BLaER1 treated with 17β-estradiol and CSF1 and Interleukin-3, amounts not matched to agents 10 nM and 100 nM (cell line): ENCODE measurements at regions not wholly inside any gene's neighbourhood (a gene's known extent, or its start where the extent isn't known, plus 50 kb on each side); places are given as distances from the start of the nearest gene placed in this dataset.

Source experiments
- H3K27ac ChIP-seq, 11 experiments: shearing (Covaris generic); formaldehyde crosslinking; 2 replicates each; pipeline ENCODE4 v1.8.1; 2022
- H3K27me3 ChIP-seq, 11 experiments: shearing (Covaris generic); formaldehyde crosslinking; 2 replicates each; pipeline ENCODE4 v1.8.1; 2022
- H3K36me3 ChIP-seq, 11 experiments: shearing (Covaris generic); formaldehyde crosslinking; 2 replicates each; pipeline ENCODE4 v1.8.1; 2022
- H3K4me1 ChIP-seq, 10 experiments: shearing (Covaris generic); formaldehyde crosslinking; 2 replicates each; pipeline ENCODE4 v1.8.1; 2022
- H3K4me2 ChIP-seq, 11 experiments: shearing (Covaris generic); formaldehyde crosslinking; 2 replicates each; pipeline ENCODE4 v1.8.1; 2022
- H3K4me3 ChIP-seq, 10 experiments: shearing (Covaris generic); formaldehyde crosslinking; 2 replicates each; pipeline ENCODE4 v1.8.1; 2022
- H3K9ac ChIP-seq, 11 experiments: shearing (Covaris generic); formaldehyde crosslinking; 2 replicates each; pipeline ENCODE4 v1.8.1; 2022
- H3K9me3 ChIP-seq, 11 experiments: shearing (Covaris generic); formaldehyde crosslinking; replicated peaks in 1 of 11; 2 replicates each; pipeline ENCODE4 v1.8.1; 2022
- H4K20me1 ChIP-seq, 11 experiments: shearing (Covaris generic); formaldehyde crosslinking; 2 replicates each; pipeline ENCODE4 v1.8.1; 2022
- Cebpa-rat ChIP-seq, 11 experiments: shearing (Covaris generic); IDR thresholded peaks; 2 replicates each; pipeline ENCODE4 v1.8.1; 2022

GRCh38 chr5:93153461-93153860, 427.6 kb downstream of the NR2F1-AS1 start:
- Histone ChIP-seq H3K36me3 (no peaks in the 10 kb centered on the region), H4K20me1 (no peaks in the 10 kb centered on the region), H3K27me3 (no peaks in the 10 kb centered on the region), H3K9me3 (no peaks in the 10 kb centered on the region), H3K4me1 (peaks cover 0 to 5% (median 0%) of the 10 kb centered on the region in 10 experiments; a peak in 1 of 20 replicates), H3K4me3 (no peak overlapping the region), H3K27ac (no peak overlapping the region), H3K4me2 (no peak overlapping the region), H3K9ac (no peak overlapping the region)
- TF ChIP-seq Cebpa-rat (IDR thresholded peaks at IDR 0.05), result no peak

GRCh38 chr5:93151896-93152295, 429.1 kb downstream of the NR2F1-AS1 start:
- Histone ChIP-seq H3K27ac (no peak overlapping the region), H3K9me3 (no peaks in the 10 kb centered on the region), H3K36me3 (no peaks in the 10 kb centered on the region), H3K4me2 (no peak overlapping the region), H3K4me3 (no peak overlapping the region), H4K20me1 (no peaks in the 10 kb centered on the region), H3K27me3 (no peaks in the 10 kb centered on the region), H3K9ac (no peak overlapping the region), H3K4me1 (no peaks in the 10 kb centered on the region)
- TF ChIP-seq Cebpa-rat (IDR thresholded peaks at IDR 0.05), result no peak

GRCh38 chr5:93151121-93151520, 429.9 kb downstream of the NR2F1-AS1 start:
- Histone ChIP-seq H3K4me2 (no peak overlapping the region), H3K27ac (no peak overlapping the region)

GRCh38 chr5:93150311-93151012, 430.6 kb downstream of the NR2F1-AS1 start:
- no peaks in the 10 kb centered on the region for H3K9me3 ChIP-seq
- H3K27me3 ChIP-seq, result no peaks in the 10 kb centered on the region
- H3K4me2 ChIP-seq, result no peak overlapping the region
- H3K9ac ChIP-seq, result no peak overlapping the region
- H4K20me1 ChIP-seq, result no peaks in the 10 kb centered on the region
- no peaks in the 10 kb centered on the region for H3K4me1 ChIP-seq
- no peak overlapping the region for H3K27ac ChIP-seq
- H3K4me3 ChIP-seq, result no peak overlapping the region
- no peak for TF ChIP-seq Cebpa-rat (IDR thresholded peaks at IDR 0.05)
- no peaks in the 10 kb centered on the region for H3K36me3 ChIP-seq

More at GRCh38 chr5:93151121-93151520, 429.9 kb downstream of the NR2F1-AS1 start:
- no peak for TF ChIP-seq Cebpa-rat (IDR thresholded peaks at IDR 0.05)
- Histone ChIP-seq H3K4me3 (no peak overlapping the region), H3K9ac (no peak overlapping the region), H3K27me3 (no peaks in the 10 kb centered on the region), H3K36me3 (no peaks in the 10 kb centered on the region), H3K9me3 (no peaks in the 10 kb centered on the region), H4K20me1 (no peaks in the 10 kb centered on the region), H3K4me1 (no peaks in the 10 kb centered on the region)

- Histone ChIP-seq H3K9ac (no peak overlapping the region), H3K9me3 (peaks cover 0 to 6% (median 0%) of the 10 kb centered on the region in 11 experiments; a peak in 3 of 22 replicates), H3K27ac (no peak overlapping the region), H3K36me3 (no peaks in the 10 kb centered on the region), H3K4me1 (no peaks in the 10 kb centered on the region), H3K27me3 (no peaks in the 10 kb centered on the region), H4K20me1 (no peaks in the 10 kb centered on the region), H3K4me3 (no peak overlapping the region), H3K4me2 (no peak overlapping the region)
- no peak for TF ChIP-seq Cebpa-rat (IDR thresholded peaks at IDR 0.05)
Measured at GRCh38 chr5:93145767-93146166, 435.3 kb downstream of the NR2F1-AS1 start.

- H3K9me3 ChIP-seq, result peaks cover 0 to 6% (median 0%) of the 10 kb centered on the region in 11 experiments; a peak in 3 of 22 replicates
- no peak overlapping the region for H3K4me2 ChIP-seq
- H3K36me3 ChIP-seq, result no peaks in the 10 kb centered on the region
- TF ChIP-seq Cebpa-rat (IDR thresholded peaks at IDR 0.05), result no peak
- no peak overlapping the region for H3K9ac ChIP-seq
- no peaks in the 10 kb centered on the region for H3K27me3 ChIP-seq
- H3K4me1 ChIP-seq, result no peaks in the 10 kb centered on the region
- no peaks in the 10 kb centered on the region for H4K20me1 ChIP-seq
- no peak overlapping the region for H3K4me3 ChIP-seq
- H3K27ac ChIP-seq, result no peak overlapping the region
Measured at GRCh38 chr5:93145019-93145418, 436.0 kb downstream of the NR2F1-AS1 start.

GRCh38 chr5:93141969-93142368, 439.1 kb downstream of the NR2F1-AS1 start:
- Histone ChIP-seq H3K4me1 (no peaks in the 10 kb centered on the region), H3K4me2 (no peak overlapping the region), H4K20me1 (no peaks in the 10 kb centered on the region), H3K9ac (no peak overlapping the region), H3K9me3 (peaks cover 0 to 6% (median 0%) of the 10 kb centered on the region in 11 experiments; a peak in 3 of 22 replicates), H3K27ac (no peak overlapping the region), H3K27me3 (no peaks in the 10 kb centered on the region), H3K4me3 (no peak overlapping the region), H3K36me3 (no peaks in the 10 kb centered on the region)
- TF ChIP-seq Cebpa-rat (IDR thresholded peaks at IDR 0.05), result no peak

GRCh38 chr5:93130624-93131490, 450.2 kb downstream of the NR2F1-AS1 start:
- Histone ChIP-seq H3K9me3 (no peaks in the 10 kb centered on the region), H3K27ac (no peak overlapping the region), H3K4me1 (no peaks in the 10 kb centered on the region), H3K4me3 (no peak overlapping the region), H4K20me1 (no peaks in the 10 kb centered on the region), H3K27me3 (no peaks in the 10 kb centered on the region), H3K9ac (no peak overlapping the region), H3K36me3 (no peaks in the 10 kb centered on the region), H3K4me2 (no peak overlapping the region)
- TF ChIP-seq Cebpa-rat (IDR thresholded peaks at IDR 0.05), result no peak

- Histone ChIP-seq H4K20me1 (no peaks in the 10 kb centered on the region), H3K4me1 (no peaks in the 10 kb centered on the region), H3K36me3 (no peaks in the 10 kb centered on the region), H3K4me3 (no peak overlapping the region), H3K27ac (no peak overlapping the region), H3K4me2 (no peak overlapping the region), H3K9me3 (no peaks in the 10 kb centered on the region), H3K27me3 (no peaks in the 10 kb centered on the region), H3K9ac (no peak overlapping the region)
- no peak for TF ChIP-seq Cebpa-rat (IDR thresholded peaks at IDR 0.05)
Measured at GRCh38 chr5:93126634-93127033, 454.4 kb downstream of the NR2F1-AS1 start.
